ENCODE measurements at regions not wholly inside any gene's neighbourhood (a gene's known extent, or its start where the extent isn't known, plus 50 kb on each side); places are given as distances from the start of the nearest gene placed in this dataset.
"Not testable (repeated sequence)": the region's sequence is repeated elsewhere in the genome, so short reads cannot be mapped to it uniquely, and the experiment has no call there.

DNA sequence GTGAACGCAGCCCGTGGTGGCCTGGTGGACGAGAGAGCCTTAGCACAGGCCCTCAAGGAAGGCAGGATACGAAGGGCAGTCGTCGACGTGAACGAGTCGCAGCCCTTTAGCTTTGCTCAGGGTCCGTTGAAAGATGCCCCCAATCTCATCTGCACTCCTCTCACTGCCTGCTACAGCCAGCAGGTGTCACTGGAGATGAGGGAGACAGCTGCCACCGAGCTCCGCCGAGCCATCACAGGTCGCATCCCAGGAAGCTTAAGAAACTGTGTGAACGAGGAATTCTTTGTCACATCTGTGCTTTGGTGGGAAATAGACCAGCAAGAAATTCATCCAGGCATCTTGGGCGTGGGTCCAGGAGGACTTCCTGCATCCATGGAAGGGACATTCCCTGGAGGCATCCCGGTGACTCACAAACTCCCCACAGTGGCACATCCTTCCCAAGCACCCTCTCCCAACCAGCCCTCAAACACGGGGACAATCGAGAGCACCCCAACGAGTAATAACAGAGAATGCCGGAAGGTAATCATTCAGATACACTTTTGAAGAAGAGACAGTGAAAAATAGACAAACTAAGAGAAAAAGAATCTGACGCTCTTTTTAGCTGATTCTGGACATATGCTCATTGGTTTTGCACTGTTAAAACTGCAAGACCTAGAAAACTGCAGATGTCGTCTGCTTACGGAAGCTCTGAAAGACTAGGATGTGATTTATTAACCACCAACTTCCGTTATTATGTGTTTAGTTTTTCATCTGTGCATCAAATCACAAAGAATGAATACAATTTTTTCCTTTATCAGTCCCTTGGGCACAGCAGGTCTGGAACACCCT is 4823.4 kb upstream of the TPTE start:
- not testable (repeated sequence) for TF ChIP-seq POLR2A (IDR thresholded peaks at IDR 0.05; ENCODE audit: borderline replicate concordance, extremely low read depth, insufficient read depth, insufficient read length); CBX3 (IDR thresholded peaks at IDR 0.05; ENCODE audit: low read depth)

Measured in HCT116 (cell line).